Loucy (cell line): ENCODE measurements at regions not wholly inside any gene's neighbourhood (a gene's known extent, or its start where the extent isn't known, plus 50 kb on each side); places are given as distances from the start of the nearest gene placed in this dataset.

Source experiments
- H2AFZ ChIP-seq: fragments of 200-600 bp; sonication (generic); 2 replicates; pipeline ENCODE4 v1.6.0; 2016; ENCODE audit warnings: antibody characterized with exemption, mild to moderate bottlenecking, low read length, moderate library complexity
- H3F3A ChIP-seq: fragments of 200-600 bp; 2 replicates; pipeline ENCODE4 v1.6.0; 2016; ENCODE audit warnings: antibody characterized with exemption, low read depth, mild to moderate bottlenecking
- H3K27me3 ChIP-seq: fragments of 200-600 bp; sonication (generic); 2 replicates; pipeline ENCODE4 v1.6.1; 2014; ENCODE audit warnings: low read length, mild to moderate bottlenecking; ENCODE audit not compliant: insufficient read depth, poor library complexity, severe bottlenecking
- H3K36me3 ChIP-seq: fragments of 200-600 bp; sonication (generic); 2 replicates; pipeline ENCODE4 v1.6.1; 2016; ENCODE audit warnings: low read length; ENCODE audit not compliant: insufficient read depth
- H3K4me1 ChIP-seq: fragments of 200-600 bp; sonication (generic); 2 replicates; pipeline ENCODE4 v1.5.1; 2014; ENCODE audit warnings: low read length, mild to moderate bottlenecking; ENCODE audit not compliant: insufficient read depth, poor library complexity, severe bottlenecking
- H3K4me2 ChIP-seq: fragments of 200-600 bp; sonication (generic); 2 replicates; pipeline ENCODE4 v1.6.0; 2014; ENCODE audit warnings: antibody characterized with exemption, low read length, low read depth, mild to moderate bottlenecking; ENCODE audit not compliant: poor library complexity, severe bottlenecking
- H3K4me3 ChIP-seq: fragments of 200-600 bp; sonication (generic); 2 replicates; pipeline ENCODE4 v1.5.1; 2014; ENCODE audit warnings: low read length, mild to moderate bottlenecking, mixed read lengths; ENCODE audit not compliant: poor library complexity, severe bottlenecking
- H3K79me2 ChIP-seq: fragments of 200-600 bp; sonication (generic); 2 replicates; pipeline ENCODE4 v1.6.1; 2014; ENCODE audit warnings: low read length; ENCODE audit not compliant: insufficient read depth
- H3K9ac ChIP-seq: fragments of 200-600 bp; sonication (generic); 2 replicates; pipeline ENCODE4 v1.6.0; 2014; ENCODE audit warnings: mild to moderate bottlenecking, low read depth, low read length, moderate library complexity; ENCODE audit not compliant: poor library complexity, severe bottlenecking
- H3K9me2 ChIP-seq: fragments of 200-600 bp; sonication (generic); replicated peaks from 2 replicates; pipeline ENCODE4 v1.6.1; 2016; ENCODE audit warnings: low read depth, low read length, mixed read lengths
- H3K9me3 ChIP-seq: fragments of 200-600 bp; sonication (generic); 2 replicates; pipeline ENCODE4 v1.6.1; 2014; ENCODE audit warnings: mild to moderate bottlenecking, antibody characterized with exemption, low read length, low read depth; ENCODE audit not compliant: insufficient read depth
- H4K20me1 ChIP-seq: fragments of 200-600 bp; sonication (generic); 2 replicates; pipeline ENCODE4 v1.6.0; 2014; ENCODE audit warnings: antibody characterized with exemption, low read length, mild to moderate bottlenecking; ENCODE audit not compliant: insufficient read depth, poor library complexity, severe bottlenecking
- EZH2phosphoT487 ChIP-seq: fragments of 200-600 bp; IDR thresholded peaks from 2 replicates; pipeline ENCODE4 v1.6.1; 2018; ENCODE audit warnings: antibody characterized with exemption, mild to moderate bottlenecking, moderate library complexity, borderline replicate concordance
- TF ChIP-seq, protein P1 (sequence below): fragments of 200-600 bp; sonication (generic); conservative IDR thresholded peaks from 2 replicates; pipeline ENCODE4 v1.5.1; 2014; ENCODE audit warnings: mild to moderate bottlenecking, antibody characterized with exemption, low read length

DNA sequence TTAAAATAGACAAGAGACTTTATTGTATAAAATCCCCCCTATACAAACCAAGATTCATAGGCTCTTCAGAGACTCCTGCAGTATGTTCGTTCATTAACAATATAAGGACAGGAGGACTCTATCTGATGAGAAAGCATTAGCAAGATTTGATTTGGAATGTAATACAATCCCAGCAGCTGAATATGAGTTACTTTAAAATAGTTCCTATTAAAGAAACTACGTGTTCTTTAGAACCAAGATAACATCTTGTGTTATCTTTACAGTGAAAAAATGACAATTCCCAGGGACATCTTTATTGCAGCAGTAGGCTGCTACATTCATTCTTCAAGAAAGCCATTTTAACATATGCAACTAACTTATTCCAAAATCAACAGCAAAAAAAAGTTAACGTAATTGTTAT lies 1360.1 kb upstream of the GJE1 start:
- H3K4me1 ChIP-seq, result no peaks in the 10 kb centered on the region
- no peak overlapping the region for H2AFZ ChIP-seq
- H3K79me2 ChIP-seq, result no peaks in the 10 kb centered on the region
- H3K4me3 ChIP-seq, result no peak overlapping the region
- no peak overlapping the region for H3K9ac ChIP-seq
- no peak overlapping the region for H3K4me2 ChIP-seq
- H4K20me1 ChIP-seq, result no peaks in the 10 kb centered on the region
- TF ChIP-seq, protein P1, sequence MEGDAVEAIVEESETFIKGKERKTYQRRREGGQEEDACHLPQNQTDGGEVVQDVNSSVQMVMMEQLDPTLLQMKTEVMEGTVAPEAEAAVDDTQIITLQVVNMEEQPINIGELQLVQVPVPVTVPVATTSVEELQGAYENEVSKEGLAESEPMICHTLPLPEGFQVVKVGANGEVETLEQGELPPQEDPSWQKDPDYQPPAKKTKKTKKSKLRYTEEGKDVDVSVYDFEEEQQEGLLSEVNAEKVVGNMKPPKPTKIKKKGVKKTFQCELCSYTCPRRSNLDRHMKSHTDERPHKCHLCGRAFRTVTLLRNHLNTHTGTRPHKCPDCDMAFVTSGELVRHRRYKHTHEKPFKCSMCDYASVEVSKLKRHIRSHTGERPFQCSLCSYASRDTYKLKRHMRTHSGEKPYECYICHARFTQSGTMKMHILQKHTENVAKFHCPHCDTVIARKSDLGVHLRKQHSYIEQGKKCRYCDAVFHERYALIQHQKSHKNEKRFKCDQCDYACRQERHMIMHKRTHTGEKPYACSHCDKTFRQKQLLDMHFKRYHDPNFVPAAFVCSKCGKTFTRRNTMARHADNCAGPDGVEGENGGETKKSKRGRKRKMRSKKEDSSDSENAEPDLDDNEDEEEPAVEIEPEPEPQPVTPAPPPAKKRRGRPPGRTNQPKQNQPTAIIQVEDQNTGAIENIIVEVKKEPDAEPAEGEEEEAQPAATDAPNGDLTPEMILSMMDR, result no peak
- TF ChIP-seq EZH2phosphoT487, result no peak
- no peaks in the 10 kb centered on the region for H3K27me3 ChIP-seq
- H3K36me3 ChIP-seq, result no peaks in the 10 kb centered on the region
- H3F3A ChIP-seq, result no peaks in the 10 kb centered on the region
- 0 out of 2 replicates have a peak, but pooled peaks cover 4% of the 10 kb centered on the region for H3K9me3 ChIP-seq
- H3K9me2 ChIP-seq, result peaks cover 7% of the 10 kb centered on the region; the same call in 1 of the 2 replicates

DNA sequence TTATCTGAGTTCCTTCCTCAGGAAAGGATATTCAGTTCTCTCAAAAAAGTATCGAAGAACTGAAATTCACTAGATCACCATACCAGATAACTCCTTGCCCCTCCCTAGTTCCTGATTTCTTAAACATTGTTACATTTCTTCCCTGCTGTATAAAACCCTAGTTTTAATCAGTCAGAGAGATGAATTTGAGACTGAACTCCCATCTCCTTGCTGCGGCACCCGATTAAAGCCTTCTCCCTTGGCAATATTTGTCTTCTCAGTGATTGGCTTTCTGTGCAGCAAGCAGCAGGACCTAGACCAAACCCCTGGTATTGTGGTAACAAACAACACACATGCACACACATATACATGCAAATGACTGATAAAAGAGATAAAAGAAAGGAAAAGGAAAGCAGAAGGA lies 1364.6 kb upstream of the GJE1 start:
- H3K9me2 ChIP-seq, result no peaks in the 10 kb centered on the region
- H3K4me3 ChIP-seq, result no peak overlapping the region
- no peaks in the 10 kb centered on the region for H3F3A ChIP-seq
- no peak overlapping the region for H3K4me2 ChIP-seq
- H3K9ac ChIP-seq, result no peak overlapping the region
- H3K9me3 ChIP-seq, result 0 out of 2 replicates have a peak, but pooled peaks cover 4% of the 10 kb centered on the region
- H4K20me1 ChIP-seq, result no peaks in the 10 kb centered on the region
- H3K79me2 ChIP-seq, result no peaks in the 10 kb centered on the region
- H2AFZ ChIP-seq, result no peak overlapping the region
- TF ChIP-seq, protein P1, result no peak
- TF ChIP-seq EZH2phosphoT487, result no peak
- no peaks in the 10 kb centered on the region for H3K36me3 ChIP-seq
- H3K4me1 ChIP-seq, result no peaks in the 10 kb centered on the region
- H3K27me3 ChIP-seq, result no peaks in the 10 kb centered on the region

DNA sequence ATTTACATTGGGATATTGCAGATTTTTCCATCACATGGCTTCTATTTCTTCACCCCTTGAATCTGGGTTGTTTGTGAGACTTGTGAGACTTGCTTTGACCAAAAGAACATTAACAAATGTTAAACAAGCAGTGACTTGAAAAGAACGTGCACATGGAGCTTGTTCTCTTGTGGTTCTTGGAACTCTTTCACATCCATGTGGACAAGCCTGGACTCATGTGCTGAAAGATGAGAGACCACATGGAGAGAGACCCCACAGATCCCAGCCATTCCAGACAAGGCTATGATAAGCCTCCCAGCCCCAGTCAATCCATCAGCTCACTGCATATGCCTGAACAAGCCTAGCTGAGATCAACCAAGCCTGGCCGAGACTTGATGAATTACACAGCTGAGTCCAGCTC lies 1365.7 kb upstream of the GJE1 start:
- Histone ChIP-seq H3K9ac (no peak overlapping the region), H3K4me2 (no peak overlapping the region), H3K9me2 (no peaks in the 10 kb centered on the region), H3K4me3 (no peak overlapping the region), H2AFZ (no peak overlapping the region), H3K36me3 (no peaks in the 10 kb centered on the region), H4K20me1 (no peaks in the 10 kb centered on the region), H3K4me1 (no peaks in the 10 kb centered on the region), H3F3A (no peaks in the 10 kb centered on the region), H3K9me3 (0 out of 2 replicates have a peak, but pooled peaks cover 4% of the 10 kb centered on the region), H3K79me2 (no peaks in the 10 kb centered on the region), H3K27me3 (no peaks in the 10 kb centered on the region)
- TF ChIP-seq, protein P1, result no peak
- TF ChIP-seq EZH2phosphoT487, result no peak
